ENCODE measurements at regions not wholly inside any gene's neighbourhood (a gene's known extent, or its start where the extent isn't known, plus 50 kb on each side); places are given as distances from the start of the nearest gene placed in this dataset.

DNA sequence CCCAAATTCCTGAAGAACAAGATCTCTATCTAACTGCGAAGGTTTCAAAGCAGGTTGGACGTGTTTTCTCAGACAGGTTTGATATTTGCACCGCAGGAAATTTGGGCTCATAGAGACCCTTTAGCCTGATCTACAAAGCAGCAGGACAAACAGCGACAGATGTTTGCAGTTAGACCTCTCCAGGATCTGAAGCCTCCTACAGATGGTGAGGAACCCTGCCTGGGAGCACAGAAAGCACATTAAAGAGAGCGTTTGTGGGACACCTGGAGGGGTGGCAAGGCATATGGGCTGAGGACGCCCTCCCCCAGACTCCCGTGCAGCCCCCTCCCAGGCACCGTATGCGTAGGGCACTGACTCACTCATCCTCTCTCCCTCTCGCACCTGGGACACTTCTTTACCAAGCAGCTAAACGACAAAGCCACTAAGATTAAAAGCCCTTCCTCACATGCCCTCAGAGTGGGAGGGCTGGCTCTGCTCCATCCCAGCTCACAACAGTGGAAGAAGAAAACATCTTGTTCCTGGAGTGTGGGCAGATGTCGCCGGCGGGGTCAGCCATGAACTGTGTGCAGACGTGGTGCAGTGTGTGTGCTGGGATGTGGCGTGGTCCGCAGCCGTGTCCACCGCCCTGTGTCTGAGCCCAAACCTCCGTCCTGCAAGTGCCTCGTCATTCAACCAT lies 249.7 kb upstream of the AFDN start:
- TF ChIP-seq, protein P1, sequence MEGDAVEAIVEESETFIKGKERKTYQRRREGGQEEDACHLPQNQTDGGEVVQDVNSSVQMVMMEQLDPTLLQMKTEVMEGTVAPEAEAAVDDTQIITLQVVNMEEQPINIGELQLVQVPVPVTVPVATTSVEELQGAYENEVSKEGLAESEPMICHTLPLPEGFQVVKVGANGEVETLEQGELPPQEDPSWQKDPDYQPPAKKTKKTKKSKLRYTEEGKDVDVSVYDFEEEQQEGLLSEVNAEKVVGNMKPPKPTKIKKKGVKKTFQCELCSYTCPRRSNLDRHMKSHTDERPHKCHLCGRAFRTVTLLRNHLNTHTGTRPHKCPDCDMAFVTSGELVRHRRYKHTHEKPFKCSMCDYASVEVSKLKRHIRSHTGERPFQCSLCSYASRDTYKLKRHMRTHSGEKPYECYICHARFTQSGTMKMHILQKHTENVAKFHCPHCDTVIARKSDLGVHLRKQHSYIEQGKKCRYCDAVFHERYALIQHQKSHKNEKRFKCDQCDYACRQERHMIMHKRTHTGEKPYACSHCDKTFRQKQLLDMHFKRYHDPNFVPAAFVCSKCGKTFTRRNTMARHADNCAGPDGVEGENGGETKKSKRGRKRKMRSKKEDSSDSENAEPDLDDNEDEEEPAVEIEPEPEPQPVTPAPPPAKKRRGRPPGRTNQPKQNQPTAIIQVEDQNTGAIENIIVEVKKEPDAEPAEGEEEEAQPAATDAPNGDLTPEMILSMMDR (IDR thresholded peaks at IDR 0.05), result no peak
- TF ChIP-seq POLR2A (IDR thresholded peaks at IDR 0.05), result no peak

Data from lower leg skin (tissue), 3 donors.